ENCODE measurements at regions not wholly inside any gene's neighbourhood (a gene's known extent, or its start where the extent isn't known, plus 50 kb on each side); places are given as distances from the start of the nearest gene placed in this dataset.

DNA sequence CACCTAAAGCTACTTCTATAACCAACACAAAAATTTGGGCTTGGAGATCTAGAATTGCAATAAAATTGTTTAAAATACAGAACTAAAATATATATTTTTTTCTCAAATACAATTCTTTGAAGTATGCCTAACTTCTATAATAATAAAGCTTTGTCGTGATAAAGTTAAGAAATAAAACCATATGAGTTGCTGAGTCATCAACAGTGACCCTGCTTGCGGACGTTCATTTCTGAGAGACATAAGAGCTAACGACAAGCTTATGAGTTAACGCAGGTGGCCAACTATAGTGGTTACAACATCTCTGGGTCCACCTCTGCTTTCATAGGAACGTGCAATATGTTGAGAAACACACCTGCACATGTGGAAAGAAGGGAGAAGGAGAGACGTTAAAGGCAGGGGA lies 407.1 kb upstream of the SLC14A2 start:
- H3K4me3 ChIP-seq = no peak overlapping the region
- no peaks in the 10 kb centered on the region for H3K9me3 ChIP-seq
- no peaks in the 10 kb centered on the region for H3K4me1 ChIP-seq
- H3K27ac ChIP-seq (replicated peaks in 1 of 4) = no peak overlapping the region
- DNase-seq (ENCODE audit: extremely low spot score) = no peak
- TF ChIP-seq POLR2AphosphoS5 (IDR thresholded peaks at IDR 0.05) (no peak), POLR2A (IDR thresholded peaks at IDR 0.05; ENCODE audit: low read depth) (no peak), EP300 (IDR thresholded peaks at IDR 0.05) (no peak)
- TF ChIP-seq, protein P1, sequence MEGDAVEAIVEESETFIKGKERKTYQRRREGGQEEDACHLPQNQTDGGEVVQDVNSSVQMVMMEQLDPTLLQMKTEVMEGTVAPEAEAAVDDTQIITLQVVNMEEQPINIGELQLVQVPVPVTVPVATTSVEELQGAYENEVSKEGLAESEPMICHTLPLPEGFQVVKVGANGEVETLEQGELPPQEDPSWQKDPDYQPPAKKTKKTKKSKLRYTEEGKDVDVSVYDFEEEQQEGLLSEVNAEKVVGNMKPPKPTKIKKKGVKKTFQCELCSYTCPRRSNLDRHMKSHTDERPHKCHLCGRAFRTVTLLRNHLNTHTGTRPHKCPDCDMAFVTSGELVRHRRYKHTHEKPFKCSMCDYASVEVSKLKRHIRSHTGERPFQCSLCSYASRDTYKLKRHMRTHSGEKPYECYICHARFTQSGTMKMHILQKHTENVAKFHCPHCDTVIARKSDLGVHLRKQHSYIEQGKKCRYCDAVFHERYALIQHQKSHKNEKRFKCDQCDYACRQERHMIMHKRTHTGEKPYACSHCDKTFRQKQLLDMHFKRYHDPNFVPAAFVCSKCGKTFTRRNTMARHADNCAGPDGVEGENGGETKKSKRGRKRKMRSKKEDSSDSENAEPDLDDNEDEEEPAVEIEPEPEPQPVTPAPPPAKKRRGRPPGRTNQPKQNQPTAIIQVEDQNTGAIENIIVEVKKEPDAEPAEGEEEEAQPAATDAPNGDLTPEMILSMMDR (IDR thresholded peaks at IDR 0.05) = no peak
- H3K36me3 ChIP-seq = no peaks in the 10 kb centered on the region
- intact Hi-C loops (cut with DNase I) = no loop called here
- WGBS = 82% methylated on average over 7 of the region's 7 CpGs
- H3K27me3 ChIP-seq = no peaks in the 10 kb centered on the region

DNA sequence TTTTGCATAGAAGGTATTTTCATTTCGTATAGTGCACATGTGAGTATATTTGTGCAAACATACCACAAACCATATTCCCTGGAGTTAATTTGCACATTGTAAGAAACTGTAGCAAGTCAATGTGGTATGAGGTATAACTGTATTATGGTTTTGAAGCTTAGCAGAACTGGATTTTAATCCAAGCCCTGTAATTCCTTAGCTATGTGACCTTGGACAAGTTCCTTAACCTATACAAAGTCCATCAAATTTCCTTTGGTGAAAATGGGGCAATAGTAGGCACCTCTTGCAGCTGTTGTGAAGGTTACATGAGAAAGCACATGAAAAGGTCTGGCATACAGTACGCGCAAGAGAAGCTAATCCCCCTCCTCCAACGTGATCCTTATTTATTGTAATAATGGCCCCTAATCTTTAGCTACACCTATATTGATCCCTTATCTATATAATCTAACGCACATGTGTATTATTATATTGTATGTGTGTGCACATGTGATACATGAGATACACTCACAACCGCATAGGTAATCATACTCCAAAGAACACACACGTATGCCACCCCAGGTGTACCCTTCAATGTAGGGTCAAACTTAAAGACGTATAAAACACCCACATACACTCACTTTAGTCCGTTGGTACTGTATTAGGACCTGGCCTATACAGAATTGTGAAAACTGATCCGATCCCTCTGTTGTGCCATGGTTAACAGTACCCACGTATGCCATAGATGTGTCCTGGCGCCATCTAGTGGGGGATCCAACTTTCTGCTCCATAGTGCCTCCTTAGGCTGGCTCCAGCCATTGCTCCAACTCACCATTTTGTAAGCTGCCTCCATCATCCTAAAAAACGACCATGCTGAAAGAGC lies 402.9 kb upstream of the SLC14A2 start:
- Histone ChIP-seq H3K9me3 (no peaks in the 10 kb centered on the region), H3K27ac (replicated peaks in 1 of 4) (no peak overlapping the region), H3K27me3 (no peaks in the 10 kb centered on the region), H3K4me3 (no peak overlapping the region), H3K36me3 (no peaks in the 10 kb centered on the region), H3K4me1 (no peaks in the 10 kb centered on the region)
- DNase-seq (ENCODE audit: extremely low spot score) = no peak
- TF ChIP-seq EP300 (IDR thresholded peaks at IDR 0.05) = no peak
- TF ChIP-seq, protein P1 (IDR thresholded peaks at IDR 0.05) = peak; percentile 66 to 92 (median 74)
- 64% methylated on average over 13 of the region's 13 CpGs for WGBS
- intact Hi-C loops (cut with DNase I) = loop anchor here (5.0 kb wide), 1 partner anchor 535 kb away; no protein-coding TSS in a partner anchor

DNA sequence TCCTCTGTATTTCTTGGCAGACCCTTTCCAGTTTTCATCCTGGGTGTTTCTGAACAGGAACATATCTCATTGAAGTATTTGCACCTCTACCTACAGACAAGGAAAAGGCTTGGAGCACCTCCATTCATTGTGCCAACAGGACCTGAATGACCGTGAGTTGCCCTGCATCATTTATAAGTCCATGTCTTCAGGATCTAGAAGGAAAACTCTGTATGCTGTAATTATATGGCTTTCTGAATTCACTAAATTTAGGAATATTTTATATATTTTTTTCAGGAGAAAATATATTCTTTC lies 402.3 kb upstream of the SLC14A2 start:
- Histone ChIP-seq H3K27me3 (no peaks in the 10 kb centered on the region), H3K27ac (replicated peaks in 1 of 4) (no peak overlapping the region), H3K9me3 (no peaks in the 10 kb centered on the region), H3K4me3 (no peak overlapping the region), H3K4me1 (no peaks in the 10 kb centered on the region), H3K36me3 (no peaks in the 10 kb centered on the region)
- 100% methylated on average over 1 of the region's 1 CpG for WGBS
- no peak for TF ChIP-seq POLR2A (IDR thresholded peaks at IDR 0.05; ENCODE audit: low read depth)
- TF ChIP-seq EP300 (IDR thresholded peaks at IDR 0.05) = no peak
- TF ChIP-seq POLR2AphosphoS5 (IDR thresholded peaks at IDR 0.05) = no peak
- TF ChIP-seq, protein P1 (IDR thresholded peaks at IDR 0.05) = no peak
- intact Hi-C loops (cut with DNase I) = loop anchor here (5.0 kb wide), 1 partner anchor 536 kb away; no protein-coding TSS in a partner anchor
- DNase-seq (ENCODE audit: extremely low spot score) = no peak

DNA sequence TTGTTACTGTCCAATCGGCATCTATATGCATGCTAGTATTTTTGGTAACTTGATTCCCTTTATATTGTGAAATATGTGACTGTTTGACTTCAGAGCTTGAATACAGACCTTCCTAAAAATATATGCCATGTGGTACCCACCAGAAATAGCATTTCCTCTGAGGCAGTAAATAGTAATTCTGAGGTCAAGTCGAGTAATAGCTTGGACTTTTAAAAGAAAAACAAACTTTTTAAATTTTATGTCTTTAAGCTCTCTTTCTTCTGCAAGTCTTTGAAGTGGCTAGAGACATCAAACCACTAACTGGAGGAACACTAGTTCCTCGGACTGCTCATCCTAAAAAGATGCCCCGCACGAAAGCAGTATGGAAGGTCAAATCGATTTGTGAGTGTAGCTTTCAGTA lies 396.8 kb upstream of the SLC14A2 start:
- 89% methylated on average over 6 of the region's 6 CpGs for WGBS

More for the DNA sequence above, 396.8 kb upstream of the SLC14A2 start:
- intact Hi-C loops (cut with DNase I) = no loop called here
- H3K4me3 ChIP-seq = no peak overlapping the region
- no peaks in the 10 kb centered on the region for H3K36me3 ChIP-seq
- H3K4me1 ChIP-seq = no peaks in the 10 kb centered on the region
- H3K27me3 ChIP-seq = no peaks in the 10 kb centered on the region
- no peak for DNase-seq (ENCODE audit: extremely low spot score)
- no peaks in the 10 kb centered on the region for H3K9me3 ChIP-seq
- no peak for TF ChIP-seq EP300 (IDR thresholded peaks at IDR 0.05)
- TF ChIP-seq POLR2A (IDR thresholded peaks at IDR 0.05; ENCODE audit: low read depth) = no peak
- no peak for TF ChIP-seq POLR2AphosphoS5 (IDR thresholded peaks at IDR 0.05)
- TF ChIP-seq, protein P1 (IDR thresholded peaks at IDR 0.05) = no peak
- no peak overlapping the region for H3K27ac ChIP-seq (replicated peaks in 1 of 4)
